ENCODE measurements at regions not wholly inside any gene's neighbourhood (a gene's known extent, or its start where the extent isn't known, plus 50 kb on each side); places are given as distances from the start of the nearest gene placed in this dataset.

DNA sequence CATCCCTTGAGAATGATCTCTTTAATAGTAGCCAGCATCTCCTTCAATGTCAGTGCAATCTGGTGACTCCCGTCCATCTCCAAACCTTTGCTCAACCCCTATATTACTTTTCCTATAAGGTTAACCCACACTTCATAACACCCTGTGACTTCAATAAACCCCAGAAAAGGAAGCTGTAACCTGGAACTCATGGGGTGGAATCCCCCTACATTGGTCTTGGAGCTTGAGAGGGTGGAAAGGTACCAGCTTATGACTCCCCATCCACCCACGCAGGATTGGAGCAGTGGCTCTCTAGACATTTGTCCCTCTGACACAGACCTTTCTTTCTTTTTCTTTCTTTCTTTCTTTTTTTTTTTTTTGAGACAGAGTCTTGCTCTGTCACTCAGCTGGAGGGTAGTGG, 54.7 kb upstream of the ZFR start:
- TF ChIP-seq, protein P1, sequence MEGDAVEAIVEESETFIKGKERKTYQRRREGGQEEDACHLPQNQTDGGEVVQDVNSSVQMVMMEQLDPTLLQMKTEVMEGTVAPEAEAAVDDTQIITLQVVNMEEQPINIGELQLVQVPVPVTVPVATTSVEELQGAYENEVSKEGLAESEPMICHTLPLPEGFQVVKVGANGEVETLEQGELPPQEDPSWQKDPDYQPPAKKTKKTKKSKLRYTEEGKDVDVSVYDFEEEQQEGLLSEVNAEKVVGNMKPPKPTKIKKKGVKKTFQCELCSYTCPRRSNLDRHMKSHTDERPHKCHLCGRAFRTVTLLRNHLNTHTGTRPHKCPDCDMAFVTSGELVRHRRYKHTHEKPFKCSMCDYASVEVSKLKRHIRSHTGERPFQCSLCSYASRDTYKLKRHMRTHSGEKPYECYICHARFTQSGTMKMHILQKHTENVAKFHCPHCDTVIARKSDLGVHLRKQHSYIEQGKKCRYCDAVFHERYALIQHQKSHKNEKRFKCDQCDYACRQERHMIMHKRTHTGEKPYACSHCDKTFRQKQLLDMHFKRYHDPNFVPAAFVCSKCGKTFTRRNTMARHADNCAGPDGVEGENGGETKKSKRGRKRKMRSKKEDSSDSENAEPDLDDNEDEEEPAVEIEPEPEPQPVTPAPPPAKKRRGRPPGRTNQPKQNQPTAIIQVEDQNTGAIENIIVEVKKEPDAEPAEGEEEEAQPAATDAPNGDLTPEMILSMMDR (IDR thresholded peaks at IDR 0.05), result no peak
- TF ChIP-seq POLR2A (IDR thresholded peaks at IDR 0.05), result no peak

Data from esophagus squamous epithelium (tissue), 4 donors.